ENCODE measurements at regions not wholly inside any gene's neighbourhood (a gene's known extent, or its start where the extent isn't known, plus 50 kb on each side); places are given as distances from the start of the nearest gene placed in this dataset.

- no peak for DNase-seq (ENCODE audit: low spot score)
These were observed 52.1 kb downstream of the GSC start for GRCh38 chr14:94717808-94718207.

GRCh38 chr14:94716976-94717375 lies 52.9 kb downstream of the GSC start:
- no peak for DNase-seq (ENCODE audit: low spot score)

- DNase-seq (ENCODE audit: low spot score) = no peak
These were observed 56.8 kb downstream of the GSC start for GRCh38 chr14:94713115-94713514.

- DNase-seq (ENCODE audit: low spot score) = no peak
These were observed 59.2 kb downstream of the GSC start for GRCh38 chr14:94710731-94711130.

DNA sequence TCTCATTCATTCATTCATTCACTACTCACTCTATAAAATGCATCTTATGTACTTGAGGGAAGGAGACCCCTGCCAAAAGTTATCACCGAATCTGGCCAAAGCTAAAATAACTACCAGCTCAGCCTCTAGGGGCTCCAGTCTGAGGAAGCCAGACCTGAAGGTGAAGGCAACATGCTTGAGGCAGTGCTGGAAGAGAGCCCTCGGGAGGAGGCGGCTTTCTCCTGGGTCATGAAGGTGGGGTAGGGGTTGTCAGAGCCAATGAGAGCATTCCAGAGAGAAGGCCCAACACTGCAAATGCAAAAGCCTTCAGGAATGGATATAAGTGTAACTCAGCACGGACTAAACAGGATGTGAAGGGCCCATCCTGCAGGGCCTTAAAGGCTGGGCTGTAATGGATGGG lies 62.4 kb downstream of the GSC start:
- no peak for DNase-seq (ENCODE audit: low spot score)

GRCh38 chr14:94706133-94706532 lies 63.8 kb downstream of the GSC start:
- no peak for DNase-seq (ENCODE audit: low spot score)

- DNase-seq (ENCODE audit: low spot score) = no peak
These were observed 67.3 kb downstream of the GSC start for GRCh38 chr14:94702629-94703028.

GRCh38 chr14:94701861-94702370 lies 68.0 kb downstream of the GSC start:
- DNase-seq (ENCODE audit: low spot score) = no peak

- no peak for DNase-seq (ENCODE audit: low spot score)
These were observed 69.6 kb downstream of the GSC start for GRCh38 chr14:94700336-94700735.

DNA sequence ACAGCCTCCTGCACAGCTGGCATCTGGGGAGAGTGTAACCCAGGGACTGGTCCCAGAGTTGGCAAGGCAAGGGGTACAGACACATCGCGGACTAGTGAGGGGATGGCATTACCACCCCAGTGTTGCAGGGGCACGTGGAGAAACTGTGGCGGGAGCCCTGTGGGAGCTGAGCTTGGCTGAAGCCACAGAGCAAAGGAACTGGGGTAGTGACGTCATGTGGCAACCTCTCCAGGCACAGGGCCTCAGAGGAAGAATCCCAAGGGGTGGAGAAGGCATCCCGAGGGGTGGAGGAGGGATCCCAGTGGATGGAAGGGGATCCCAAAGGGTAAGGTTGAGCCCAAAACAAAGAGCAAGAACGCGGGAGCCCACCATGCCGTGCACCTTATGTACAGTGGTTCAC lies 70.1 kb downstream of the GSC start:
- no peak for DNase-seq (ENCODE audit: low spot score)

DNA sequence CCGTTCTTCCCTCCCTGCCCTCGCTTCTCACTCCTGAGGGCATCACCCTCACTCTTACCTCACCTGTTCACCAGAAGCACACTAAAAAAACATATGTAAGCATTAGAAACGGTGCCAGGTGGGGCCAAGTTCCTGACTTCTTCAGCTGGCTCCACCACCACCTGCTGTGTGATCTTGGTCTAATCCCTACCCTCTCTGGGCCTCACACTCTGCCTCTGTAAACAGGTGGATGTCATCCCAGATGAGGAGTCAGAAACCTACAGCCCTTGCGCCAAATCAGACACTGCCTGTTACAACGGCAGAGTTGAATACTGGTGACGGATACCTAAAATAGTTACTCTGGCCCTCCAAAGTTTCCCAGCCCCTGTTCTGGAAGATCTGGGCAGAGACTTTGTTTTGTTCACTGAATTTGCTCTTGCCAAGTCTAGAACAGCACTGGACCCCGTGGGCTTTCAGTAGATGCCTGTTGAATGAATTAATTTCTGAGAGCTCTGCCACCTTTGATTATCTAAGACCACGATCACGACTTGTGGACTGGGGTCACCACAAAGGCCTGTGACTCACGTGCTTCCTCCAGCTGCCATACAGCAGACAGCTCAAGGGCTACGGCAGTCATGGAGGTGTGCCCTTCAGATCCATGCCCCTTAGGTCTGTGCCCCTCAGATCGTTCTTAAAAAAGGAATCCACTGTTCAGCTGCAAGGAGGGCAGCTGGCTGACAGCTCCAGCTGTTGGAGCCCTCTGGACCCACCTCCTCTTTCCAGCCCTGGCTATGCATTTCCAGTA lies 71.9 kb downstream of the GSC start:
- no peak for DNase-seq (ENCODE audit: low spot score)

GRCh38 chr14:94696518-94696917 lies 73.4 kb downstream of the GSC start:
- DNase-seq (ENCODE audit: low spot score) = no peak

GRCh38 chr14:94695231-94695630 lies 74.7 kb downstream of the GSC start:
- DNase-seq (ENCODE audit: low spot score) = no peak

- DNase-seq (ENCODE audit: low spot score) = no peak
These were observed 78.3 kb downstream of the GSC start for GRCh38 chr14:94691660-94692034.

GRCh38 chr14:94690896-94691659 lies 78.8 kb downstream of the GSC start:
- DNase-seq (ENCODE audit: low spot score) = no peak

GRCh38 chr14:94690486-94690885 lies 78.3 kb downstream of the SERPINA3 start:
- DNase-seq (ENCODE audit: low spot score) = no peak

- no peak for DNase-seq (ENCODE audit: low spot score)
These were observed 77.8 kb downstream of the SERPINA3 start for GRCh38 chr14:94689985-94690400.

DNA sequence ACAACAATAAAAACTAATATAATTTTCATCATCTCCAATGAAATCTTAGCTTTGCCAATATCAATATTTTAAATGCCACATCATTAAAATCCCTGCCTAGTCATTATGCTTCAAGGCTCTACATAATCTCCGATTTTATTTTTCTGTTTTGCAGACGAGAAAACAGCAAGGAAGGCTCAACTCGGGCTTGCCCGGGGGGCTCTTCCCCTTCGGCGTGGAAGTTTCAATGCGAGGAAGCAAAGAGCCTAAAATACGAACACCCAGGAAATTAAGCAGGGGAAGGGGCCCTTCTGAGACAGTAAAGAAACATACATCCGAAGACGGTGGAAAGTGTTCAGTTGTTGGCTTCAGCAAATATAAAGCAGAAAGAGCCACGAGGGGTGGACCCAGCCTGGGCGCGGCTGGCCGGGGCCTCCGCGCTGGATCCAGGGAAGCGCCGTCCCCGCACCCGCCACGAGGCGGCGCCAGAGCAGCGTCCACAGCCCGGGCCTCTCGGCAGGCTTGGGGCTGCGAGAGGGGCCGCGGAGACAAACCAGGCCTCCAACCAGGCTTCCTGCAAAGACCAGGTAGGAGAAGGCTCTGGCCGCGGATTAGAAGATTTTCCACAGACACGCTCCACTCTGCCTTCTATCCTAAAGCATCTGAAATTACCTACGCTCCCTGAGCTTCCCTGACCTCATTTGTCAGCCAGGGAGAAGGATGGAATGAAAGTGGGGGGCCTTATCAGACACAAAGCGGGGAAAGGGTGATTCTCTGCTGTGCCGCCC lies 77.2 kb downstream of the SERPINA3 start:
- peak; percentile 76 for DNase-seq (ENCODE audit: low spot score)

- DNase-seq (ENCODE audit: low spot score) = no peak
These were observed 74.4 kb downstream of the SERPINA3 start for GRCh38 chr14:94686511-94687160.

DNA sequence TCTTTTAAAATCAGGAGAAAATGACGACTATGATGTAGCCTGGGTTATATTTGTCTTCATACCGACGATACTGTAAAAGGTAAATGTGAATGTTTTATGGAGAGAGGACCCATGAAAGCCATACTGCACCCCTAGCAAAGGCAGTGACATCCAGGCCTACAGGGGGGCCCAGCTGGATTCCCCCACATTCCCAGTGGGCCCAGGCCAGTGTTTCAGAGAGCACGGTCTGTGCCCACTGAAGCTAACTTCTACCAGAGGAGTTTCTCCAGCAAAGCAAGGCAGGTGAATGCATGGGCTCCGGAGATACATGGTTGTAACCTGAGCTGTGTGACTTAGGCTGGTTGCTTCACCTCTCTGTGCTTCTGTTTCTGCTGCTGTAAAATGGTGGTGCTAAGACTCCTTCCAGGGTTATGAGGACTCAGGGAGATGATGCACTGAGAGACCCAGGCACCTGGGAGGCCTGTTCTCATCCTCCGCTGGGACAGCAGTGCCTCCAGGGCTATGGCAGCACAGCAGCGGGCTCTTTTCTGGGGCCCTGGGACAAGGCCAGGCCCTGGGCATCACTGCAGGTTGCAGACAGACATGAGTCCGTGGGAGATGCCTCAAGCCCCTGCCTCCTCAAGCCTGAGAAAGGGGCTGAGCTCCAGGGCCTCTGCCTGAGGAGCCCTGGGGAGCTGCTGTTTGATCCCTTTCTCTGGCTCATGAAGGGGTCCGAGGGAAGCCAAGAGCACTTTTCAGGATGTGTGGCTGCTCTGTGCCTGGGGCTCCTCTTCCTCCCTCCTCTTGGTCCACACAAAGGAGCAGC lies 73.7 kb downstream of the SERPINA3 start:
- no peak for DNase-seq (ENCODE audit: low spot score)

GRCh38 chr14:94685166-94685581 lies 73.0 kb downstream of the SERPINA3 start:
- DNase-seq (ENCODE audit: low spot score) = no peak
